ENCODE measurements at regions not wholly inside any gene's neighbourhood (a gene's known extent, or its start where the extent isn't known, plus 50 kb on each side); places are given as distances from the start of the nearest gene placed in this dataset.

DNA sequence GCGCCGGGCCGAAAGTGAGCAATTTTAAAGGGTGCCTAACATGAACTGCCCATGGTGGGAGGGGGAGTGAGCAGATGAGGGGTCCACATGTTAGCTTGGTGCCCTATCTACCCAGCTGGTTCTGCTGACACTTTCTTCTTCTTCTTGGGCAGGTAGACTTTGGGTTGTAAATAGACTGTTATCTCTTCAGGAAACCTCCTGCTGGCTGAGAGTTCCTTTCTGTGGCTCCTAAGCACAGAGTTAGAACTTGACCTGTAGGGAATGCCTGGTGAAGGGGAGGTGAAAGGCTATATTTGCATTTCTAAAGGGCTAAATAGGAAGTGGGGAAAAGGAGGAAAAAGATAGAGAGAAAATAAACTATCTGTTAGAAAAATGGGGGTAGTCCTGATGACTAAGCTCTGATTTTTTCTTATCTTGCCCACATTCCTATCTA, 521.4 kb upstream of the TGFBR2 start:
- TF ChIP-seq, protein P1, sequence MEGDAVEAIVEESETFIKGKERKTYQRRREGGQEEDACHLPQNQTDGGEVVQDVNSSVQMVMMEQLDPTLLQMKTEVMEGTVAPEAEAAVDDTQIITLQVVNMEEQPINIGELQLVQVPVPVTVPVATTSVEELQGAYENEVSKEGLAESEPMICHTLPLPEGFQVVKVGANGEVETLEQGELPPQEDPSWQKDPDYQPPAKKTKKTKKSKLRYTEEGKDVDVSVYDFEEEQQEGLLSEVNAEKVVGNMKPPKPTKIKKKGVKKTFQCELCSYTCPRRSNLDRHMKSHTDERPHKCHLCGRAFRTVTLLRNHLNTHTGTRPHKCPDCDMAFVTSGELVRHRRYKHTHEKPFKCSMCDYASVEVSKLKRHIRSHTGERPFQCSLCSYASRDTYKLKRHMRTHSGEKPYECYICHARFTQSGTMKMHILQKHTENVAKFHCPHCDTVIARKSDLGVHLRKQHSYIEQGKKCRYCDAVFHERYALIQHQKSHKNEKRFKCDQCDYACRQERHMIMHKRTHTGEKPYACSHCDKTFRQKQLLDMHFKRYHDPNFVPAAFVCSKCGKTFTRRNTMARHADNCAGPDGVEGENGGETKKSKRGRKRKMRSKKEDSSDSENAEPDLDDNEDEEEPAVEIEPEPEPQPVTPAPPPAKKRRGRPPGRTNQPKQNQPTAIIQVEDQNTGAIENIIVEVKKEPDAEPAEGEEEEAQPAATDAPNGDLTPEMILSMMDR (IDR thresholded peaks at IDR 0.05): no peak
- no peak for TF ChIP-seq ZFX (IDR thresholded peaks at IDR 0.05; ENCODE audit: borderline replicate concordance)

Measured in 22Rv1 (cell line).